ENCODE measurements at regions not wholly inside any gene's neighbourhood (a gene's known extent, or its start where the extent isn't known, plus 50 kb on each side); places are given as distances from the start of the nearest gene placed in this dataset.

GRCh38 chr6:93120154-93120742 lies 299.1 kb downstream of the EPHA7 start:
- TF ChIP-seq CTCF (IDR thresholded peaks at IDR 0.05; ENCODE audit: low read depth, low read length) (no peak), EZH2phosphoT487 (IDR thresholded peaks at IDR 0.05; ENCODE audit: low read depth) (no peak)

Data from OCI-LY3 (cell line).